Epithelial cell of proximal tubule (primary cell): ENCODE measurements at regions not wholly inside any gene's neighbourhood (a gene's known extent, or its start where the extent isn't known, plus 50 kb on each side); places are given as distances from the start of the nearest gene placed in this dataset.

Experiments used
- DNase-seq: peaks from one replicate; pipeline ENCODE4 v3.0.0-alpha.2; 2011; ENCODE audit warnings: low read depth
- H3K4me3 ChIP-seq: 2 replicates; pipeline ENCODE4 v1.5.1; 2011; ENCODE audit warnings: low read depth, mild to moderate bottlenecking, low read length
- TF ChIP-seq, protein P1 (sequence below): conservative IDR thresholded peaks from 2 replicates; pipeline ENCODE4 v1.5.1; 2012; ENCODE audit warnings: low read depth, mild to moderate bottlenecking, low read length

DNA sequence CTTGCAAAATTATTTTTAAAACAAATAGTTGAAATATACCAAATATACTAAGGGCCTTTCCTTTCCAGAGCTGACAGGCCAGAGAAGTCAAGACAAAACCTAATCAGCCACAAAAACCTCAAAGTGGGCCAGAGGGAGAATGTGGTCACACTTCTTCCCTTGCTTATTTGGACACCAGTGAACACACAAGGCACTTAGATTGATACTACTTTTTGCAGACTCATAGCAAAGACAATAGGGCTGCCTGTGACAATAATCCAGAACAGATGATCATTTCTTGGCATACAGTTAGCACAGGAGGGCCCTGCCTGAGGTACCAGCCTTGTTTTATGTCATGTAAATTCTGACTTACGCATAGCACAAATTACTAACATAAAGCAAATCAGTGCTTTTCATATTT lies 215.7 kb upstream of the NEIL3 start:
- no peak overlapping the region for H3K4me3 ChIP-seq
- no peak for DNase-seq
- TF ChIP-seq, protein P1, sequence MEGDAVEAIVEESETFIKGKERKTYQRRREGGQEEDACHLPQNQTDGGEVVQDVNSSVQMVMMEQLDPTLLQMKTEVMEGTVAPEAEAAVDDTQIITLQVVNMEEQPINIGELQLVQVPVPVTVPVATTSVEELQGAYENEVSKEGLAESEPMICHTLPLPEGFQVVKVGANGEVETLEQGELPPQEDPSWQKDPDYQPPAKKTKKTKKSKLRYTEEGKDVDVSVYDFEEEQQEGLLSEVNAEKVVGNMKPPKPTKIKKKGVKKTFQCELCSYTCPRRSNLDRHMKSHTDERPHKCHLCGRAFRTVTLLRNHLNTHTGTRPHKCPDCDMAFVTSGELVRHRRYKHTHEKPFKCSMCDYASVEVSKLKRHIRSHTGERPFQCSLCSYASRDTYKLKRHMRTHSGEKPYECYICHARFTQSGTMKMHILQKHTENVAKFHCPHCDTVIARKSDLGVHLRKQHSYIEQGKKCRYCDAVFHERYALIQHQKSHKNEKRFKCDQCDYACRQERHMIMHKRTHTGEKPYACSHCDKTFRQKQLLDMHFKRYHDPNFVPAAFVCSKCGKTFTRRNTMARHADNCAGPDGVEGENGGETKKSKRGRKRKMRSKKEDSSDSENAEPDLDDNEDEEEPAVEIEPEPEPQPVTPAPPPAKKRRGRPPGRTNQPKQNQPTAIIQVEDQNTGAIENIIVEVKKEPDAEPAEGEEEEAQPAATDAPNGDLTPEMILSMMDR: no peak

DNA sequence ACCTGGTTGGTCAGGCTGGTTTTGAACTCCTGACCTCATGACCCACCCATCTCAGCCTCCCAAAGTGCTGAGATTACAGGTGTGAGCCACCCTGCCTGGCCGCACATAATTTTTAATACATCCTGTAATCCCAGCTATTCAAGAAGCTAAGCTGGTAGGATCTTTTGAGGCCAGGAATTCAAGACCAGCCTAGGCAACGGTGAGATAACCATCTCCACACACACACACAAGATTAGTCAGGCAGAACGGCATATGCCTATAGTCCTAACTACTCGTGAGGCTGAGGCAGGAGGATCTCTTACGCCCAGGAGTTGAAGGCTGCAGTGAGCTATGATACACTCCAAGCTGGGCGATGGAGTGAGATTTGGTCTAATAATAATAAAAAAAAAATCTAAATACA lies 212.4 kb upstream of the NEIL3 start:
- DNase-seq: no peak
- TF ChIP-seq, protein P1: no peak
- H3K4me3 ChIP-seq: no peak overlapping the region

DNA sequence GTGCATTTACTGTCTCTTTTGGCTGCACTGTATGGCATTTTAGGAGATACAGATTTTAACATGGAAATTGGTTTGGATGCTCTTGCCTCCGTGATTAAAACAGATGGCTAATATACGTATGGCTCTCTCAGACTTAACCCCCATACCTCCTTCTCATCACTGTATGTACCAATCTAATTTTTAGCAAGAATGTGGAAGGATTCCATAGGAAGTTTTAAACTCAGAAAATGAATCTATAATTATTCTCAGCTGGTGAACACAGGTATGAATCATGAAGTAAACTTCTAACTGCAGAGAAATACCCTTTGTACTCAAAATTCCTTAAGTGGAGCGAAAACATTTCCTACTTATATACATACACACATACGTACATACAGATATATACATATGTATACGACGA lies 210.5 kb upstream of the NEIL3 start:
- H3K4me3 ChIP-seq: no peak overlapping the region
- DNase-seq: no peak

DNA sequence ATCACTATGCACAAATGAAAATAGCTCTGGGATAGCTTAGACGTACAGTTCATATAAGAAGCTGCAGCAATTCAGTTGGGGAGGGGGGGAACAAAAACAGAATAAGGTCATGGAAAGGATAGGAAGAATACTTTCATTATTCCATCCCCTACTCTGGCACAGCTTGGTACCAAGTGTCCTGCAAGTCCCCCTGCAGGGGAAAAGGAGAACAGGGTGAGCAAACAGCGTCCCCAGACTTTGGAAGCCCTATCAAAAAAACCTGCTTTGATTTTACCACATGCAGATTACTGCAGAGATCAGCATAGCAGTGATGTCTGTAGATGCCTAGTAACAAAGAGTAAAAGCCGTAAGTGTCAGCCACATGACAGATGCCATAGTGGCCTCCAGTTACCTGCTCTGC lies 209.4 kb upstream of the NEIL3 start:
- no peak overlapping the region for H3K4me3 ChIP-seq
- TF ChIP-seq, protein P1: peak; percentile 21
- DNase-seq: no peak

More for the DNA sequence above, 210.5 kb upstream of the NEIL3 start:
- TF ChIP-seq, protein P1: no peak

DNA sequence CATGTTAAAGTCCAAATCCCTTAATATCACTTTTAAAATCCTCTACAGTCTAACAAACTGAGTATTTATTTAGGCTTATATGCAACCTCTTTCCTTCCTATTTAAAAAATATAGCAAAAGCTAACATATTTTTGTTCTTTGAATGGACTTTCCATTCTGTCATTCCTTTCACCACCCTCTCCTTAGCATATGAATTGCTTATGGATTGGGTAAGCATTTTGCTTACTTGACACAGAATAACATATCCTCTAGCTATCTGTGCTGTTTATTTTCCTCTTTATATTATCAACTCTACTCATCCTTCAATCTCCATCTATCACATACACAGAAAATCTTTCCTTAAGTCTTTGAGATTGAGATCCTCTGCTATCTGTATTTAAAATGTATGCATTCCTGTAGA lies 206.1 kb upstream of the NEIL3 start:
- no peak for DNase-seq
- TF ChIP-seq, protein P1: no peak

DNA sequence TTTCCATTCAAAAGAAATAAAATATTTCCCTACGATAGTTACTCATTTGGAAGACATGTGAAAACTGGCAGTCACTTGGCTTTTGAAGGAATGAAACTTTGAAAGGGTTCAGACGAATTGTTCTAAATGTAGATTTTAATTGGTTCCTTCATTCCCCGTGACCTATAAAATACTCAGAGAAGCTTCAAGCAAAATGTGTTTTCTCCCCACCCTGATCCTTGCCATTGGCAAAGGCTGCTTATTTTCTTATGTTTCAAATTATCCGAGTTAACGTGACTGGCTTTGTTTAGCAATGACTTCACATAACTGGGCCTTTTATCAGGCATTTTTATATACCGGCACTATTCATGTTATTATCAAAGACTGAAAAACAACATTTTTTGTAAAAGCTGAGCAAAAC lies 204.1 kb upstream of the NEIL3 start:
- H3K4me3 ChIP-seq: no peak overlapping the region
- TF ChIP-seq, protein P1: no peak
- no peak for DNase-seq

More for the DNA sequence above, 206.1 kb upstream of the NEIL3 start:
- H3K4me3 ChIP-seq: no peak overlapping the region

DNA sequence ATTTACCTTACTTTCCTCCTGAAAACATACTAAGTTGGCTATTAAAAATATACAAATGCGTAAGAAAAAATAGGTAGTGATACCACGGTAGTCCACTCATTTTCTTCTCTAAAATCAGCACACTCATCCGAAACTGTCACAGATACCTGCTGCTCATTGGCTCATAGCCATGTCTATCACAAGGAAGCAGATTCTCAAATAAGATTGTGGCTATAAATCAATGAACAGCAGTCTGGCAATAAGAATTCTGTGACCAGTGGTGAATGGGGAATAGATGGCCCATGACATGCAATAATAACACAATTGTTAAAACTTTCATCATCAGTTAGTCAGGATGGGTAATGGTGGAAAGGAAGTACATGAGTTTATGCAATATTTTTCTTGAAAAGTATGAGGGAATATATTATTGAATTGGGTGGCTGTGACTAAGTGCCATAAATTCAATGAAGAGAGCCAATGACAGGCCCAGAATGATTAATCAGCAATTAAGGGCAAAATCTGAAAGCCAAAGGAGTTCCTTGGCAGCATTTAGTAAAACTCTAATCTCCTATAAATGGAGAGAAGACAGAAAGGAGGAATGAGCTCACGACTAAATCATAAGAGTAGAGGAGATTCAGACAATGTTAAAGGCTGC lies 202.3 kb upstream of the NEIL3 start:
- no peak overlapping the region for H3K4me3 ChIP-seq
- TF ChIP-seq, protein P1: no peak
- DNase-seq: peak; percentile 13
